Liver (tissue), 7 donors: ENCODE measurements at regions not wholly inside any gene's neighbourhood (a gene's known extent, or its start where the extent isn't known, plus 50 kb on each side); places are given as distances from the start of the nearest gene placed in this dataset.

Experiments used
- DNase-seq: peaks from one replicate; pipeline ENCODE4 v3.0.0-alpha.2; 2017; ENCODE audit warnings: low spot score
- H3K27ac ChIP-seq, 2 donors: one replicate each; pipeline ENCODE4 v1.7.0; 2013; ENCODE audit warnings: inconsistent platforms in 2 of 2, low read length in 2 of 2, control low read depth in 1 of 2, low read depth in 1 of 2, mild to moderate bottlenecking in 1 of 2
- H3K27me3 ChIP-seq, 4 donors: one replicate each; pipeline versions ENCODE4 v1.6.1 to v1.7.0; 2013; ENCODE audit warnings: low read length in 3 of 4, inconsistent platforms in 1 of 4, mild to moderate bottlenecking in 1 of 4, moderate library complexity in 1 of 4; ENCODE audit not compliant: control insufficient read depth in 4 of 4, insufficient read depth in 4 of 4
- H3K36me3 ChIP-seq, 4 donors: one replicate each; pipeline versions ENCODE4 v1.6.1 to v1.7.0; 2013; ENCODE audit warnings: low read length in 3 of 4, mild to moderate bottlenecking in 3 of 4, low read depth in 1 of 4, moderate library complexity in 1 of 4; ENCODE audit not compliant: control insufficient read depth in 4 of 4, insufficient read depth in 3 of 4
- H3K4me1 ChIP-seq, 4 donors: one replicate each; pipeline versions ENCODE4 v1.6.1 to v1.7.0; 2013; ENCODE audit warnings: low read length in 3 of 4, mild to moderate bottlenecking in 3 of 4, moderate library complexity in 1 of 4; ENCODE audit not compliant: control insufficient read depth in 4 of 4, insufficient read depth in 4 of 4
- H3K4me3 ChIP-seq, 3 donors: one replicate each; pipeline versions ENCODE4 v1.6.1 to v1.7.0; 2013; ENCODE audit warnings: low read length in 3 of 3, control low read depth in 1 of 3, low read depth in 1 of 3, mild to moderate bottlenecking in 1 of 3
- H3K9ac ChIP-seq, 2 donors: one replicate each; pipeline ENCODE4 v1.7.0; 2013; ENCODE audit warnings: low read length in 2 of 2, mild to moderate bottlenecking in 2 of 2, moderate library complexity in 2 of 2, control low read depth in 1 of 2, low read depth in 1 of 2
- H3K9me3 ChIP-seq, 4 donors: one replicate each; pipeline versions ENCODE4 v1.6.1 to v1.7.0; 2013; ENCODE audit warnings: low read length in 3 of 4; ENCODE audit not compliant: control insufficient read depth in 4 of 4
- ATF3 ChIP-seq: IDR thresholded peaks from 2 replicates; pipeline ENCODE4 v1.6.1; 2016; ENCODE audit warnings: antibody characterized with exemption
- EGR1 ChIP-seq, 2 donors: IDR thresholded peaks; 2 replicates each; pipeline ENCODE4 v1.6.1; 2016 to 2018; ENCODE audit warnings: antibody characterized with exemption in 2 of 2, low read depth in 2 of 2
- FOXA1 ChIP-seq: IDR thresholded peaks from 2 replicates; pipeline ENCODE4 v1.6.1; 2016; ENCODE audit warnings: antibody characterized with exemption
- GABPA ChIP-seq, 2 donors: IDR thresholded peaks in 1 of 2; conservative IDR thresholded peaks in 1 of 2; 2 replicates each; pipeline ENCODE4 v1.6.1; 2016; ENCODE audit warnings: antibody characterized with exemption in 2 of 2, mild to moderate bottlenecking in 1 of 2, moderate library complexity in 1 of 2
- HNF4A ChIP-seq, 2 donors: conservative IDR thresholded peaks; 2 replicates each; pipeline ENCODE4 v1.6.1; 2016; ENCODE audit warnings: antibody characterized with exemption in 2 of 2, mild to moderate bottlenecking in 2 of 2
- HNF4G ChIP-seq: IDR thresholded peaks from 2 replicates; pipeline ENCODE4 v1.6.1; 2016; ENCODE audit warnings: antibody characterized with exemption
- JUND ChIP-seq, 2 donors: IDR thresholded peaks; 2 replicates each; pipeline ENCODE4 v1.6.1; 2016; ENCODE audit warnings: antibody characterized with exemption in 2 of 2
- MAX ChIP-seq: IDR thresholded peaks from 2 replicates; pipeline ENCODE4 v1.6.1; 2016; ENCODE audit warnings: antibody characterized with exemption
- RAD21 ChIP-seq, 2 donors: IDR thresholded peaks; 2 replicates each; pipeline ENCODE4 v1.6.1; 2016; ENCODE audit warnings: antibody characterized with exemption in 2 of 2, mild to moderate bottlenecking in 2 of 2
- REST ChIP-seq: IDR thresholded peaks from 2 replicates; pipeline ENCODE4 v1.6.1; 2016; ENCODE audit warnings: antibody characterized with exemption, mild to moderate bottlenecking
- RXRA ChIP-seq, 2 donors: IDR thresholded peaks; 2 replicates each; pipeline ENCODE4 v1.6.1; 2017 to 2018; ENCODE audit warnings: antibody characterized with exemption in 2 of 2, mild to moderate bottlenecking in 1 of 2
- SP1 ChIP-seq: IDR thresholded peaks from 2 replicates; pipeline ENCODE4 v1.6.1; 2018; ENCODE audit warnings: antibody characterized with exemption, mild to moderate bottlenecking
- TAF1 ChIP-seq: conservative IDR thresholded peaks from 2 replicates; pipeline ENCODE4 v1.6.1; 2016; ENCODE audit warnings: antibody characterized with exemption, mild to moderate bottlenecking
- YY1 ChIP-seq: IDR thresholded peaks from 2 replicates; pipeline ENCODE4 v1.6.1; 2016; ENCODE audit warnings: antibody characterized with exemption, mild to moderate bottlenecking
- ZBTB33 ChIP-seq: IDR thresholded peaks from 2 replicates; pipeline ENCODE4 v1.6.1; 2016; ENCODE audit warnings: antibody characterized with exemption
- WGBS: extraction: QIAGEN DNeasy Blood & Tissue Kit; methylation state at CpG from one replicate; pipeline ENCODE4 v1.1.7; 2013; 5-methylcytosine and 5-hydroxymethylcytosine counted together
- donor health status: healthy.
- donor health status: healthy.
- donor health status: healthy.
- donor health status: healthy.

- Histone ChIP-seq H3K4me3 (no peak overlapping the region), H3K9ac (no peak overlapping the region), H3K9me3 (no peaks in the 10 kb centered on the region), H3K27me3 (no peaks in the 10 kb centered on the region), H3K4me1 (no peaks in the 10 kb centered on the region), H3K27ac (no peak overlapping the region), H3K36me3 (no peaks in the 10 kb centered on the region)
- no peak for TF ChIP-seq HNF4G
- TF ChIP-seq GABPA (IDR thresholded peaks at IDR 0.05 in 1 of 2, conservative IDR thresholded peaks at IDR 0.05 in 1 of 2) = no peak
- no peak for TF ChIP-seq RXRA (IDR thresholded peaks at IDR 0.05)
- no peak for TF ChIP-seq REST
- TF ChIP-seq ATF3 = no peak
- no peak for DNase-seq
- 84% methylated on average over 3 of the region's 3 CpGs for WGBS
Observed at GRCh38 chr1:82143108-82143833, 342.5 kb downstream of the ADGRL2 start.

GRCh38 chr1:82141390-82141789 is 340.7 kb downstream of the ADGRL2 start:
- no peak for DNase-seq
- 70% methylated on average over 2 of the region's 2 CpGs for WGBS
- no peak overlapping the region for H3K9ac ChIP-seq

More at GRCh38 chr1:82141390-82141789, 340.7 kb downstream of the ADGRL2 start:
- Histone ChIP-seq H3K27me3 (no peaks in the 10 kb centered on the region), H3K36me3 (no peaks in the 10 kb centered on the region), H3K27ac (no peak overlapping the region), H3K9me3 (no peaks in the 10 kb centered on the region), H3K4me3 (no peak overlapping the region), H3K4me1 (no peaks in the 10 kb centered on the region)
- TF ChIP-seq HNF4G (no peak), GABPA (IDR thresholded peaks at IDR 0.05 in 1 of 2, conservative IDR thresholded peaks at IDR 0.05 in 1 of 2) (no peak), ATF3 (no peak), EGR1 (IDR thresholded peaks at IDR 0.05; ENCODE audit: low read depth in 2 of 2) (no peak), MAX (no peak), RAD21 (IDR thresholded peaks at IDR 0.05) (no peak), YY1 (no peak), JUND (IDR thresholded peaks at IDR 0.05) (no peak), SP1 (no peak), FOXA1 (no peak), ZBTB33 (no peak), TAF1 (no peak), RXRA (IDR thresholded peaks at IDR 0.05) (no peak), HNF4A (conservative IDR thresholded peaks at IDR 0.05) (no peak)
